ENCODE measurements at regions not wholly inside any gene's neighbourhood (a gene's known extent, or its start where the extent isn't known, plus 50 kb on each side); places are given as distances from the start of the nearest gene placed in this dataset.

DNA sequence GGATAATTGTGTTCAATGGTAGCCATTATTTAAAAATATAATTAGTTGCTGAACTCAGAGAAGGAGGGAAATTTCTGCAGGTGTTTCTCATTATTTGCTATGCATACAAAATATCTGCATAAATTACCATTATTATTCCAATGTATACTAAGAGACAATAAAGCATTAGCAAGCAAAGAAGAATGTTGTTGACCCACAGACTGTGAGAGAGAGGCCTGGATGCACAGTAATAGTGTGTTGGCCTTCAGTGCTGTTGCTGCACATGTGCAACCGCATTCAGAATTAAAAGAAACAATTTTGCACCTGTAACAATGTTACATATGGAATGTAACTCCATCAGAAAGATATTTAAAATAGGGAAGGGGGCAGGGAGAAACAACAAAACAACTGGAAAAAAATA lies 155.6 kb upstream of the KCNH8 start:
- no peak for TF ChIP-seq GATA2 (IDR thresholded peaks at IDR 0.05; ENCODE audit: low read depth, low read length)
- TF ChIP-seq GATA3 (IDR thresholded peaks at IDR 0.05; ENCODE audit: low read depth, low read length): no peak

All from SH-SY5Y (cell line).